ENCODE measurements at regions not wholly inside any gene's neighbourhood (a gene's known extent, or its start where the extent isn't known, plus 50 kb on each side); places are given as distances from the start of the nearest gene placed in this dataset.

GRCh38 chr4:126227428-126227827, 912.7 kb downstream of the FAT4 start (continued):
- TF ChIP-seq NBN (IDR thresholded peaks at IDR 0.05) (no peak), ELK1 (IDR thresholded peaks at IDR 0.05; ENCODE audit: low read depth, low read length) (no peak), STAT1 (conservative IDR thresholded peaks at IDR 0.05) (no peak), BCLAF1 (IDR thresholded peaks at IDR 0.05) (no peak), USF1 (IDR thresholded peaks at IDR 0.05; ENCODE audit: borderline replicate concordance, extremely low read length, insufficient read depth, low read depth, low read length) (no peak), SMC3 (IDR thresholded peaks at IDR 0.05; ENCODE audit: borderline replicate concordance, low read length) (no peak), MEF2A (IDR thresholded peaks at IDR 0.05; ENCODE audit: insufficient read depth, low read depth, low read length) (no peak), MYC (IDR thresholded peaks at IDR 0.05; ENCODE audit: insufficient read depth, insufficient read length, insufficient replicate concordance, low read length, severe bottlenecking) (no peak), ZBTB40 (IDR thresholded peaks at IDR 0.05; ENCODE audit: borderline replicate concordance) (no peak), POLR2A (IDR thresholded peaks at IDR 0.05; ENCODE audit: low read depth, low read length) (no peak)
